Activated effector memory CD4-positive, alpha-beta T cell treated with Interleukin-2 at 50 U/mL for 16 hours (primary cell): ENCODE measurements at regions not wholly inside any gene's neighbourhood (a gene's known extent, or its start where the extent isn't known, plus 50 kb on each side); places are given as distances from the start of the nearest gene placed in this dataset.
"Not testable (repeated sequence)": the region's sequence is repeated elsewhere in the genome, so short reads cannot be mapped to it uniquely, and the experiment has no call there.

Source experiments
- DNase-seq: peaks from one replicate; pipeline ENCODE4 v3.0.0-alpha.2; 2020

DNA sequence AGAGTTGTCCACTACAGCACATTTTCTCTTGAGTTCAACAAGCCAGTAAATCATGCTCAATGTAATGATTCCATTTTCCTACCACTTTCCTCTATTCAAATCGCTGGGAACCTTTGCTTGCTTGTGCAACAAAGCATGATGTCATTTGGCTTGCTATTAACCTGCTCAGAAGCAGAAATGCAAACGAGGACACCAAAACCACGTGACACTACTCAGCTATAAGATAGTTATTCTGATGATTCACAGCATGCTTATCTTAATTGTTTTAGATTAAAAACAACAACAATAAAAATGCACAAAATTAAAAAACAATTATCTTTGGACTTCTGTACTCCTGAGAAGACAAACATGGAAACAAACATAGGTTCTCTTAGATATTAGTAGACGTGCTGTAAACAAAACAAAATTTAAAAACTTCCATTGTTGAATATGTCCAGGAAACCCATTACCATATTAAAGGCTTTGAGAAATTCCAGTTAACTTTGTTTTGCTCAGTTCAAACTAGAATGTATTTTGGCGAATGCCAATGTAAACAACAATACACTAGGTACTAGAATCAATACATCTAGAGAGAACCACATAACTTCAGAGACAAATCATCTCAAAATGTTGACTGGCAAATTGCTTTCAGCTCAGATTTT, 77.5 kb upstream of the KRAS start:
- DNase-seq: no peak

DNA sequence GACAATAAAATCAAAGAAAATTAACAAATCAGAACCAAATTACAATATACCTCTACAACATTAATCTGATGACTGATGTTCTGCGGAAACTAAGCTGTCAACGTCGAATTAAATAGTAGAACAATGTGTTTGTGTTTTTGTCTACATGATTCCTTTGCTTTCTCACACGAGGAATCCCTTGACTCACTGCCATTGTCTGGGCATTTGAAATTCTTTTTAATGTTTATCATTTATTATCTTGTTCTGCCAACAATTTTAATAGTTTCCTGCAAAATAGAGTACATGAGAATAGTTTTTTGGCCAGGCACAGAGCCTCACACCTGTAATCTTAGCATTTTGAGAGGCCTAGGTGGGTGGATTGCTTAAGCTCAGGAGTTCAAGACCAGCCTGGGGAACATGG, 76.6 kb upstream of the KRAS start:
- no peak for DNase-seq

DNA sequence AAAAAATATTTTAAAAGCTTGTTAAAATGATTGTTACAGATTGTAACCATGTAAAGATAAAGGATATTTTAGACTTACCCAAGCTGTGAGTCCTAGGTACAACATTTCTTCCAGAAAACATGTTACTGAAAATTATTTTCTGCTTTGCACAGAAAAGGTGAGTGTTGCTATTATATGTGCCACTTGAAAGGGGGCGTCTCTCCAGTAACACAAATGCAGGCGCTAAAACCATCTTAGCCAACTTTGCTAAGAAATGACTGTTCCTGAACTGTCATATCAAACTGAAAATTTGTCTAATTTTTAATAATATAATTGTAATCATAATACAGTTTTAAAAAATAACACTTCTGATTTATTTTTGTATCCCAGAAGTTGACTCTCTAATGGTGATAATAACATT, 75.6 kb upstream of the KRAS start:
- DNase-seq: no peak

DNA sequence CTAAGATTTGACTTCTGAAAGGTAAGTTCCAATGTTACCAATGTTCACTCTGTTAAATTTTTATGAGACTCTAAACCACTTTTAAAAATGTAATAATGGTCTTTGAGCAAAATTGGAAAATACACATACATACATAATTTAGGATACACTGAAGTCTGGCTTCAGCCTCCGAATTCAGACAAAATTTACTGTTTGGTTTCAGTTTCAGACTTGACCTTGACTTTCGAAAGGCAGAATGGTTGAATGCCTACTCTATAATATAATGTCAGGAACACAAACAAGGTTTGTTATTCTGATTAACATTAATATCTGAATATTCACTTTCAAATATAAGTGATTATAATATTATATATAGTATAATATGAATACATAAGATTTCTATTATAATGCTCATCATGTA, 74.1 kb upstream of the KRAS start:
- no peak for DNase-seq

DNA sequence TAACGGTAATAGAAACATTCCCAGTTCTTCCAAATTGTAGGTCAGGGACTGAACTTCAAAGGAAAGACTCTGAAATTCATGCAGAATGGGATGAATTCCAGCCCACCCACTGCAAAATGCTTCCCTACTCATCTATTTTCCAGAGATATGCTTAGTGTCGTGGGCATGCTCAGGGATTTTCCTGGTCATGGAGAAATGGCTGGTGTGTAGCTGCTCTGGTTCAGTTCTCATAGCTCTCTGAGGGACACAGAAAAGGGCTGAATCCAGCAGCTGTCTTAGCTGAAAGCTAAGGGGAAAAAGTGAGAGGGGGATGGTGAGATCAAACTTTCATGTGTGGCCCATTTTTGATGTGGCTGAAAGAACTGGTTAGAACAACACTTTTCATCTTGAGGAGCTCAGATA, 72.9 kb upstream of the KRAS start:
- DNase-seq: no peak

DNA sequence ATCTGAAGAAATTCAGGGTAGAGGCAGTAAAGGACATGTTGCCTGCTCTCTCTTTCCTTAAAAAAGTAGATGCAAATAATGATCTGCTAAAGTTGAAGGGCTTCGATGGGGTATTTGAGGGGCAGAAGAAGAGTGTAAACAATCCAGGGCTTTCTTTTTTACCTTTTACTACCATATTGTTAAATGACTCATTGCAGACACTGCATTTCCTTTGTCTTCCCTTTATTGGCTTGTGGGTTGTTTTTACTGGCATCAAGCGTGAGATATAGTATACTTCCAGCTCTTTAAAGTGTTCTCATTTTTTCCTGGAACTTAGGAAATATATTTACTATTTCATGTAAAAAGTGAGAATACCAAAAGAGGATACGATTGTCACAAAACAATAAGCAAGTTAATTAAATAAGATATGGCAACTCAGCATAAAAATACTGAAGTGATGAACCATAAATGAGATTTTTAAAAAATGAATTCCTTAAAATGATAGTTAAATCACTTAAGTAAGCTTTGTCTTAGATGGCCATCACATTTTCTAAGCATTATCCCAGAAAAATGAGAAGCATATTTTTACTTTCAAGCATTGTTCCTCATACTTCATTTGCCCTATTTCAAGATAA, 72.3 kb upstream of the KRAS start:
- no peak for DNase-seq

DNA sequence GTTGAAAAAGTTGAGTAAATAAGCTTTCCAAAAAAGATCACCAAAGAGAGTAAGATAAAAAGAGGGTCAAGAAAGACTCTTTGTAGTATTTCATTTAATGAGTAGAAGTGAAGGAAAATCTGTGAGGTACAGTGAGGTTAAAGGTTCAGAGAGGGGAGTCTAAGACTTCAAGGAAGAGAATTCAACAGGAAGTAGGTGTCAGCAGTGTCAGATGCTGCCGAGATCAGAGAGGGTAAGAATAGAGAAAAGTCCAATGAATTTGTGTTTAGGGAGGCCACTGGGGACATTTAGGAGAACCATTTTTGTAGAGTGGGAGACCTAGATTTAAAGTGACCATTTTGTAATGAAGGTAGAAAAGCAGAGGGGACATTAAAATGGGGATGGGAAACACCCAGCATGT, 71.6 kb upstream of the KRAS start:
- no peak for DNase-seq

DNA sequence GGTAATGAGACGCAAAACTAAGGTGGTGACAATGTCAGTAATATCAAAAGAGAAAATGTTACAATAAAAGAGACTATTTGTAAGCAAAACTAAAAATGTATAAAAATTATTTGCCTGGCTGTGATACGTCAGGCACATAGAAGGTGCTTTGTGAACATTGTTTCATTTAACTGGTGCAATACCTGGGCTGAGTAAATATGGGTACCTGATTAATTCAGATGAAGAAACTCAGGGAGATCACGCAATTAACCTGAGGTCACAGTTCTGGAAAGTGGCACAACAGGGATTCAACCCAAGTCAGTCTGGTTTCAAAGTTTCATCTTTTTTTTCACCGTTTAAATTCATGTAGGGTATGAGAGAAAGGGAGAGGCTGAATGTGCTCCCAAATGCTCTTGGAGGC, 71.0 kb upstream of the KRAS start:
- no peak for DNase-seq

DNA sequence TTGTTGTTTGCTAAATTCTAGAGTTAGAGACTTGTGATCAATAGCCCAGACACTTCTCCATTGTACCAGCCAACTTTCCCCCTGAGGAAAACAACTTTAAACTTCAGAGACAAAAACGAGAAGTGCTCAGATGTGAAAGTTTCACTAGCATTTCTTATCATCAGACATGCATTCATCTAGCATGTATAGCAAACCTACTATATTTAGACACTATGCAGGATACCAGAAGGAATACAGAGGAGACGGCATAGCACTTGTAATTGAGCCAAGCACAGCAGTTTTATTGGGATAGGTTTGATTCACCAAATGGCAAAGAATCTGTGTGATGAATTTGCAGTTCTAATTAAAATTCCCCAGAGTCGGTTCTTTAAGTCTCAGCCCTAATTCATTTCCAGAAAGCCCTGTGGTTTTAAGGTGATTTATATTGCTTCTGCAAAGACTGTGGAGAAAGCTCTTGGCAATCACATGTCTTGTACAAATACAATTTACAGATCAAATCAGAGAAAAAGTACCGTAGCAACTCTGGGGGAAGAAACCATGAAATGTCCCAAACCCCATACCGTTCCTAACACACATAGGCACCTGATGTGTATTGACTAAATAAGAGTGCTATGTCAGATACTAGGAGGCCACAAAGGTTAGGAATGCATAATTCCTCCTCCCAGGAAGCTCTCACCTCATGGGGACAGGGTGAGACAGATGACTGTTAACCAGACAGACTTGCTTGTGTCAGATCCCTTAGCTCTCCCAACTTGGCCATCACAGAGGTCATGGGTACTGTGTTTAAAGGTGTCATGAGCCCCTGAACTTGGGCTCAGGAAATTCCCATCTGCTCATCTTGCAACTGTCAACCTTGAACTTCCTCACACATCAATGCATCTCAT, 69.6 kb upstream of the KRAS start:
- DNase-seq: no peak

DNA sequence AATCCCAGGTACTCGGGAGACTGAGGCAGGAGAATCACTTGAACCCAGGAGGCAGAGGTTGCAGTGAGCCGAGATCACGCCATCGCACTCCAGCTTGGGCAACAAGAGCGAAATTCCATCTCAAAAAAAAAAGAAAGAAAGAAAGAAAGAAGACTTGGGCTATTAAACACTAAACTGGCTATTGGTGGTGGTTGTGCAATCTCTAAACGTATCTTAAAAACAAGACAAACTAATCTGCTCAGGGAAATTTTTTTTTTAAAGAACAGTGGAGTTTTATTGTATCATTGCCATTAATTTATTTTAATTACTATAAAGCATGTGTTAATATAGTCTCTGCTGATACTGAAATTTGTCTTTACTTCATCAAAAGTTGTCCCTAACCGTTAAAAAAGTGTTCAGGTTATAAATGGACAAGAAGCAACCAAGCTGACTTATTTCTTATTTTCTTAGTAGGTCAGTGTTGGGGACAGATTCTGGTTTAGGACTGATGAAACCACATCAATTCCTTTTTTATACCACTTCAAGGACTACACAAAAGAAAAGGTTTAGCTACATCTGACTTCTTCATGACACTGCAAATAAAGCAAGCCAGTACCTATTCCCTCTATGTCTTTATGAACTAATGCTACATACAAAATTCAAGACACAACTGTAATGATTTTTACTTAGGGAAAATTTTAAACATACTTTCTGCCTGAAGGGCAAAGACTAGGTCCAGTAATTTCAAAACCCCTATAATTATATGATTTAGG, 68.7 kb upstream of the KRAS start:
- no peak for DNase-seq

DNA sequence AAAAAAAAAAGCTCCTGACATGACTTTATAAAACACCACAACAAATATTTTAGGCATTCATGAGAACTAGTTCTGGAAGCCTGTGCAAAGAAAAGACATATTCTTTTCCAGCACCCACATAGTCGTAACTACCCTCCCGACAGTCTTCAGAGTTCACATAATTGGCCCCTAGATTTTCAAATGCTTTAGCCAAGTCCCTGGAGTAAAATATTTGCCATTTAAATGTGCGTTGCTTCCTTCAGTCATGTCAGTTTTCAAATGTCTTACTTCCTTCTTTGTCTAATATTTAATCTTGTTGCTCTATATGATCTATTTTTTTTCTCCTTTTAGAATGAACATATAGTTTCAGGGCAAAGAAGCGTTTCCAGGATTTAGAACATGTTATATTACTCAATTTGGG, 66.8 kb upstream of the KRAS start:
- no peak for DNase-seq

DNA sequence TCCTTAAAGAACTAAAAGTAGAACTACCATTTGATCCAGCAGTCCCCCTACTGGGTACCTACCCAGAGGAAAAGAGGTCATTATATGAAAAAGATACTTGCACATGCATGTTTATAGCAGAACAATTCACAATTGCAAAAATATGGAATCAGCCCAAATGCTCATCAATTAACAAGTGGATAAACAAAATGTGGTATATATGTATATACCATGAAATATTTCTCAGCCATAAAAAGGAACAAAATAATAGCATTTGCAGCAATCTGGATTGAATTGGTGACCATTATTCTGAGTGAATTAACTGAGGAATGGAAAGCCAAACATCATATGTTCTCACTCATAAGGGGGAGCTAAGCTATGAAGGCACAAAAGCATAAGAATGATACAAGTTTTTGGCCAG, 64.7 kb upstream of the KRAS start:
- no peak for DNase-seq

DNA sequence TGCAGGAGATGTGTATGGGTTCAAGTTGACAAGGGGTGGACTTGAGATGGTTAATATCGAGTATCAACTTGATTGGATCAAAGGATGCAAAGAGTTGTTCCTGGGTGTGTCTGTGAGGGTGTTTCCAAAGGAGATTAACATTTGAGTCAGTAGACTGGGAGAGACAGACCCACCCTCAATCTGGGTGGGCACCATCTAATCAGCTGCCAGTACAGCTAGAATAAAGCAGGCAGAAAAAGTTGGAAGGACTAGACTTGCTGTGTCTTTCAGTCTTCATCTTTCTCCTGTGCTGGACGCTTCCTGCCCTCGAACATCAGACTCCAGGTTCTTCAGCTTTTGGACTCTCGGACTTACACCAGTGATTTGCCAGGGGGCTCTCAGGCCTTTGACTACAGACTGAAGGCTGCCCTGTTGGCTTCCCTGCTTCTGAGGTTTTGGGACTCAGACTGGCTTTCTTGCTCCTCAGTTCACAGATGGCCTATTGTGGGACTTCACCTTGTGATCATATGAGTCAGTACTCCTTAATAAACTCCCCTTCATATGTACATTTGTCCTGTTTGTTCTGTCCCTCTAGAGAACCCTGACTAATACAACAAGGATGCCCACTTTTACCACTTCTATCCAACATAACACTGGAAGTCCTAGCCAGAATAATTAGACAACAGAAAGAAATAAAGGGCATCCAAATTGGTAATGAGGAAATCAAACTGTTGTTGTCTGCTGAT, 62.7 kb upstream of the KRAS start:
- not testable (repeated sequence) for DNase-seq

DNA sequence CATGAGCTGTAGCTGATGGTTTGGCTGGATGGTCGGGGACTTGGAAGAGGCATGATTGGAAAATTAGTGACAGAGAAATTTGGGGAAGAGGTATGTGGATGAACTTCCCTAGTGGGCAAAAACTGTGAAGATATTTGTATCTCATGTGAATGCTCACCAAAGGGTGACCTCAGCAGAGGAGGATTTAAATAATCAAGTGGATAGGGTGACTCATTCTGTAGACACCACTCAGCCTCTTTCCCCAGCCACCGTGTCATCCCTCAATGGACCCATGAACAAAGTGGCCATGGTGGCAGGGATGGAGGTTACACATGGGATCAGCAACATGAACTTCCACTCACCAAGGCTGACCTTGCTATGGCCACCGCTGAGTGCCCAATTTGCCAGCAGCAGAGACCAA, 60.8 kb upstream of the KRAS start:
- DNase-seq: no peak

DNA sequence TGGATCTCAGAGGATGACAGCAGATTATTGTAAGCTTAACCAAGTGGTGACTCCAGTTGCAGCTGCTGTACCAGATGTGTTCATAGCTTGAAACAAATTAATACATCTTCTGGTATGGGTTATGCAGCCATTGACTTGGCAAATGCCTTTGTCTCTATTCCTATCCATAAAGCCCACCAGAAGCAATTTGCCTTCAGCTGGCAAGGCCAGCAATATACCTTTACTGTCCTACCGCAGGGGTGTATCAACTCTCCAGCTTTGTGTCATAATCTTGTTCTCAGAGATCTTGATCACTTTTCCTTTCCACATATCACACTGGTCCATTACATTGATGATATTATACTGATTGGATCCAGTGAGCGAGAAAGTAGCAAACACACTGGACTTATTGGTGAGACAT, 59.3 kb upstream of the KRAS start:
- not testable (repeated sequence) for DNase-seq

DNA sequence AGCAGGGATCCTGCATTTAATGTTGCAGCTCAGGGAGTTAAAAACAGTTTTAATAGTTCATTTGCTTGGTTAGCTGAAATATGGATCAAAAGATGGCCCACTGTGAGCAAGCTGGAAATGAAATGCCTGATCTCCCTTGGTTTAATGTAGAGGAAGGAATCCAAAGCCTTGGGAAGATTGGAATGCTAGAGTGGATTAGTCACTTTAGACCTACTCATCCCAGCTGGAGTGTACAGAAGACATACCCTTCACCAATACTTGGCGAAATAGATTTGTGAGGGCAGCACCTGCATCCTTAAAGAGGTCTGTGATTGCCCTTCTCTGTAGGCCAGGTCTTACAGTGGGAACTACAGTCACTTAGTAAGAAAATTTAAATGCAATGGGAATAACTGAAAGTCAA, 58.0 kb upstream of the KRAS start:
- no peak for DNase-seq

DNA sequence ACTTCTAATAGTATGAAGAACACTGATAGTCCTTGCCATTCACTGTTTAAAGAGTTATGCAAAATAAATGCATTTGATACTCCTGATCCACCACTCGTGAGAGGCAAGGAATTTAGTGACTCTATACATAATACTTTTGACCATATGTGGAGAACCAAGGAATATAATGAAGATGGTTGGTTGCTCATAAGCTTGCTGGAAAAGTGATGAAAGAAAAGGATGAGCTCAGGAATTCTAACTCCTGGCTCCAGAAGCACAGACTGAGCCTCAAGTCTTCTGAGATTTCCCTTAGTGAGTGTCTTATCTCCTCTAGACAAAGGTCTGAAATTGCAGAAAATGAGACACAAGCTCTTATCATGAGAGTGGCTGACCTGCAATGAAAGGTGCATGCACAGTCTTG, 57.1 kb upstream of the KRAS start:
- no peak for DNase-seq

DNA sequence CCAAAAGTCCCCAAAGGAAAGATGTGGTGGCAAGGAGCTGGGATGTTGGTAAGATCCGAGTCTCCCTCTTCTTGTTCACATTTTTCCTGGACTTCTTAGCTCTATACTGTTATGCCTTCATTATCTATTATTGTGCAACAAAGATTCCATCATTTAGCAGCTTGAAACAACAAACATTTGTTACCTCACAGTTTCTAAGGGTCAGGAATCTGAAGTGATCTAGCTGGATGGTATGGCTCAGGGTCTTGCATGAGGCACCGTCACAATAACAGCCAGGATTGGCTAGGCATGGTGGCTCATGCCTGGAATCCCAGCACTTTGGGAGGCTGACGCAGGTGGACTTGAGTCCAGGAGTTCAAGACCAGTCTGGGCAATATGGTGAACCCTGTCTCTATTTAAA, 51.1 kb upstream of the KRAS start:
- DNase-seq: no peak
